Glomerular visceral epithelial cell (primary cell): ENCODE measurements at regions not wholly inside any gene's neighbourhood (a gene's known extent, or its start where the extent isn't known, plus 50 kb on each side); places are given as distances from the start of the nearest gene placed in this dataset.

Experiments used
- DNase-seq: peaks from one replicate; pipeline ENCODE4 v3.0.0-alpha.2; 2016; ENCODE audit errors: extremely low spot score

GRCh38 chr2:58965602-58966001 lies 724.5 kb upstream of the FANCL start:
- no peak for DNase-seq

GRCh38 chr2:58959996-58960395 lies 718.9 kb upstream of the FANCL start:
- DNase-seq: no peak

GRCh38 chr2:58957188-58957840 lies 716.2 kb upstream of the FANCL start:
- no peak for DNase-seq

- DNase-seq: no peak
These were observed 713.8 kb upstream of the FANCL start for GRCh38 chr2:58954880-58955385.

- DNase-seq: no peak
These were observed 710.6 kb upstream of the FANCL start for GRCh38 chr2:58951722-58952121.

- no peak for DNase-seq
These were observed 709.8 kb upstream of the FANCL start for GRCh38 chr2:58950795-58951462.

GRCh38 chr2:58939388-58939787 lies 698.3 kb upstream of the FANCL start:
- no peak for DNase-seq

- DNase-seq: no peak
These were observed 697.9 kb upstream of the FANCL start for GRCh38 chr2:58938988-58939387.

GRCh38 chr2:58932801-58933200 lies 691.7 kb upstream of the FANCL start:
- no peak for DNase-seq

GRCh38 chr2:58930537-58930936 lies 689.4 kb upstream of the FANCL start:
- no peak for DNase-seq

GRCh38 chr2:58928973-58929372 lies 687.8 kb upstream of the FANCL start:
- DNase-seq: no peak

- DNase-seq: no peak
These were observed 687.3 kb upstream of the FANCL start for GRCh38 chr2:58928391-58928790.

GRCh38 chr2:58926112-58926511 lies 685.0 kb upstream of the FANCL start:
- DNase-seq: no peak

GRCh38 chr2:58925676-58926081 lies 684.6 kb upstream of the FANCL start:
- no peak for DNase-seq

GRCh38 chr2:58923869-58924268 lies 682.7 kb upstream of the FANCL start:
- no peak for DNase-seq

- DNase-seq: no peak
These were observed 681.1 kb upstream of the FANCL start for GRCh38 chr2:58922245-58922644.

- DNase-seq: no peak
These were observed 680.6 kb upstream of the FANCL start for GRCh38 chr2:58921676-58922075.

- no peak for DNase-seq
These were observed 678.9 kb upstream of the FANCL start for GRCh38 chr2:58920001-58920400.

- DNase-seq: no peak
These were observed 678.2 kb upstream of the FANCL start for GRCh38 chr2:58919316-58919715.

- DNase-seq: no peak
These were observed 677.0 kb upstream of the FANCL start for GRCh38 chr2:58918141-58918540.

GRCh38 chr2:58917596-58917995 lies 676.5 kb upstream of the FANCL start:
- no peak for DNase-seq

GRCh38 chr2:58916063-58916462 lies 674.9 kb upstream of the FANCL start:
- DNase-seq: no peak

GRCh38 chr2:58914733-58915505 lies 673.8 kb upstream of the FANCL start:
- DNase-seq: no peak
